ENCODE measurements at regions not wholly inside any gene's neighbourhood (a gene's known extent, or its start where the extent isn't known, plus 50 kb on each side); places are given as distances from the start of the nearest gene placed in this dataset.
"Not testable (repeated sequence)": the region's sequence is repeated elsewhere in the genome, so short reads cannot be mapped to it uniquely, and the experiment has no call there.

DNA sequence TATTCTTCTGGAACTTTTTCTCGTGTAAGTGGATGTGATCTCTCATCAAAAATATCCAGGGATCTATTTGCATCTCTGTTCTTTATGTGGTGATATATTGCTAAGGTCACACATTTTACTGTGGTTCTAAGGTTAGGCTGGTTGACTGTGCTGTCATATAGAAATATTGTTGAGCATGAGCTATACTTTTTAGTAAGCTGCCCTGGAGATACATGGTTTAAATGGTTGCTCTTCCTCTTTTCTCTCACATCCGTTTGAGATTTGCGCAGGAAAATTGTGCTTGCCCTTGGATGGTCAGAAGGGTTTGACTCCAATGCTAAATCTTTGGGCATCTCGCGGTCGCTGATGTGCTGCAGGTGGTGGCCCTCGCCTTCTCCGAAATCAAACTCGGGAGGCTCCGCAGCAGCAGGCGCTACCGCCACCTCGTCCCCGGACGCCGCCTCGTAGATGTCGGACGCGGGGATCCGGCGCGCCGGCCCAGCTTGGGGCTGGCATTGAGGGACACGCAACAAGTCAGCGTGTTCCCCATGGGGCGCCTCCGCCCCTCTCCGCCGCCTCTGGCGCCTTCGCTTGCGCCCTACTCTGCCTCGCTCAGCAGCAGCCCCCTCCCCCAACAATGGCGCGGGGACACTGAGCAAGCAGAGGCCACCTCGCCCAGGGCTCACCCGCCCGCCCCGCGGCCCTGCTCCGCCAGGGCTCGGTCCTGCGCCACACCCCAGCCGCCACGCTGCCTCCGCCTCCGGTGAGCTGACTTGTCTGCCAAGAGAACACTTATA is 154.5 kb downstream of the MSN start:
- peak overlapping the region; percentile 21 to 43 for H3K4me3 ChIP-seq
- H3K27ac ChIP-seq = no peak overlapping the region
- H3K27me3 ChIP-seq = no peaks in the 10 kb centered on the region
- H3K4me1 ChIP-seq = no peaks in the 10 kb centered on the region
- no peaks in the 10 kb centered on the region for H3K9me3 ChIP-seq
- no peaks in the 10 kb centered on the region for H3K36me3 ChIP-seq
- DNase-seq (ENCODE audit: low spot score) = no peak
- TF ChIP-seq, protein P1, sequence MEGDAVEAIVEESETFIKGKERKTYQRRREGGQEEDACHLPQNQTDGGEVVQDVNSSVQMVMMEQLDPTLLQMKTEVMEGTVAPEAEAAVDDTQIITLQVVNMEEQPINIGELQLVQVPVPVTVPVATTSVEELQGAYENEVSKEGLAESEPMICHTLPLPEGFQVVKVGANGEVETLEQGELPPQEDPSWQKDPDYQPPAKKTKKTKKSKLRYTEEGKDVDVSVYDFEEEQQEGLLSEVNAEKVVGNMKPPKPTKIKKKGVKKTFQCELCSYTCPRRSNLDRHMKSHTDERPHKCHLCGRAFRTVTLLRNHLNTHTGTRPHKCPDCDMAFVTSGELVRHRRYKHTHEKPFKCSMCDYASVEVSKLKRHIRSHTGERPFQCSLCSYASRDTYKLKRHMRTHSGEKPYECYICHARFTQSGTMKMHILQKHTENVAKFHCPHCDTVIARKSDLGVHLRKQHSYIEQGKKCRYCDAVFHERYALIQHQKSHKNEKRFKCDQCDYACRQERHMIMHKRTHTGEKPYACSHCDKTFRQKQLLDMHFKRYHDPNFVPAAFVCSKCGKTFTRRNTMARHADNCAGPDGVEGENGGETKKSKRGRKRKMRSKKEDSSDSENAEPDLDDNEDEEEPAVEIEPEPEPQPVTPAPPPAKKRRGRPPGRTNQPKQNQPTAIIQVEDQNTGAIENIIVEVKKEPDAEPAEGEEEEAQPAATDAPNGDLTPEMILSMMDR (IDR thresholded peaks at IDR 0.05) = no peak

DNA sequence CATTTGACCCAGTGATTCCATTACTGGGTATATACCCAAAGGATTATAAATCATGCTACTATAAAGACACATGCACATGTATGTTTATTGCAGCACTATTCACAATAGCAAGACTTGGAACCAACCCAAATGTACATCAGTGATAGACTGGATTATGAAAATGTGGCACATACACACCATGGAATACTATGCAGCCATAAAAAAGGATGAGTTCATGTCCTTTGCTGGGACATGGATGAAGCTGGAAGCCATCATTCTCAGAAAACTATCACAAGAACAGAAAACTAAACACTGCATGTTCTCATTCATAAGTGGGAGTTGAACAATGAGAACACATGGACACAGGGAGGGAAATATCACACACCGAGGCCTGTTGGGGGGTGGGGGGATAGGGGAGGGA is 152.5 kb downstream of the MSN start:
- H3K9me3 ChIP-seq; H3K27ac ChIP-seq; H3K27me3 ChIP-seq; DNase-seq (ENCODE audit: low spot score); H3K4me1 ChIP-seq; H3K36me3 ChIP-seq; H3K4me3 ChIP-seq: not testable (repeated sequence)

DNA sequence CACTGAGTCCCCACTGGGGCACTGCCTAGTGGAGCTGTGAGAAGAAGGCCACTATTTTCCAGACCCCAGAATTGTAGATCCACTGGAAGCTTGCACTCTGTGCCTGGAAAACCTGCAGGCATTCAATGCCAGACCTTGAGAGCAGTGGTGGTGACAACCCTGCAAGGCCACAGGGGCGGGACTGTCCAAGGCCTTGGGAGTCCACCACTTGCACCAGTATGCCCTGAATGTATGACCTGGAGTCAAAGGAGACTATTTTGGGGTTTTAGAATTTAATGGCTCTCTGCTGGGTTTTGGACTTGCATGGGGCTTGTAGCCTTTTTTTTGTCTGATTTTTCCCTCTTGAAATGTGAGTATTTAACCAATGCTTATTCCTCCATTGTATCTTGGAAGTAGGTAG is 145.8 kb downstream of the MSN start:
- TF ChIP-seq, protein P1 (IDR thresholded peaks at IDR 0.05) = no peak
- peaks cover 0 to 5% of the 10 kb centered on the region in 2 donors for H3K9me3 ChIP-seq
- DNase-seq (ENCODE audit: low spot score) = no peak
- no peaks in the 10 kb centered on the region for H3K36me3 ChIP-seq
- H3K27me3 ChIP-seq = no peaks in the 10 kb centered on the region
- H3K4me3 ChIP-seq = no peak overlapping the region
- no peaks in the 10 kb centered on the region for H3K4me1 ChIP-seq
- no peak overlapping the region for H3K27ac ChIP-seq

DNA sequence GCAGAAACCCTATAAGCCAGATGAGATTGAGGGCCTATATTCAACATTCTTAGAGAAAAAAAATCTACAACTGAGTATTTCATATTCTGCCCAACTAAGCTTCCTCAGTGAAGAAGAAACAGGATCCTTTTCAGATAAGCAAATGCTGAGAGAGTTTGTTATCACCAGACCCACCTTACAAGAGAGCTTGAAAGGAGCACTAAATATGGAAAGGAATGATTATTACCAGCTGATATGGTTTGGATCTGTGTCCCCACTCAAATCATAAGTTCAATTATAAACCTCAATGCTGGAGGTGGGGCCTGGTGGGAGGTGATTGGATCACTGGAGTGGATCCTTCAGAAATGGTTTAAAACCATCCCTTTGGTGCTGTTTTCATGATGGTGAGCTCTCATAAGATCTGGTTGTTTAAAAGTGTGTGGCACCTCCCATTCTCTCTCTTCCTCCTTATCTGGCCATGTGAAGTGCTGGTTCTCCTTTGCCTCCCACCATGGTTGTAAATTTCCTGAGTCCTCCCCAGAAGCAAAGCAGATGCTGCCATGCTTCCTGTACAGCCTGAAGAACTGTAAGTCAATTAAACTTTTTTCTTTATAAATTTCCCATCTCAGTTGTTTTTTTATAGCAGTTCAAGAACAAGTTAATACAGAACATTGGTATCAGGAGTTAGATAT is 144.2 kb downstream of the MSN start:
- no peaks in the 10 kb centered on the region for H3K36me3 ChIP-seq
- no peaks in the 10 kb centered on the region for H3K27me3 ChIP-seq
- DNase-seq (ENCODE audit: low spot score) = no peak
- H3K4me1 ChIP-seq = no peaks in the 10 kb centered on the region
- no peak overlapping the region for H3K4me3 ChIP-seq
- TF ChIP-seq, protein P1 (IDR thresholded peaks at IDR 0.05) = no peak
- H3K27ac ChIP-seq = no peak overlapping the region
- peaks cover 0 to 5% of the 10 kb centered on the region in 2 donors for H3K9me3 ChIP-seq
